NK-92 (cell line): ENCODE measurements at regions not wholly inside any gene's neighbourhood (a gene's known extent, or its start where the extent isn't known, plus 50 kb on each side); places are given as distances from the start of the nearest gene placed in this dataset.
"Not testable (repeated sequence)": the region's sequence is repeated elsewhere in the genome, so short reads cannot be mapped to it uniquely, and the experiment has no call there.

ENCODE experiments used
- DNase-seq: peaks from one replicate; lab custom pipeline; 2025; ENCODE audit not compliant: unreplicated experiment; lab: John Stamatoyannopoulos, UW

GRCh38 chr15:39016706-39017105 lies 452.1 kb upstream of the RASGRP1 start:
- DNase-seq = no peak

GRCh38 chr15:39018966-39019365 lies 454.4 kb upstream of the RASGRP1 start:
- DNase-seq = no peak

GRCh38 chr15:39021341-39021740 lies 456.7 kb upstream of the RASGRP1 start:
- DNase-seq = no peak

GRCh38 chr15:39022532-39023305 lies 458.1 kb upstream of the RASGRP1 start:
- no peak for DNase-seq

- no peak for DNase-seq
Observed at GRCh38 chr15:39025321-39025720, 460.7 kb upstream of the RASGRP1 start.

- DNase-seq = no peak
Observed at GRCh38 chr15:39025881-39026280, 461.3 kb upstream of the RASGRP1 start.

GRCh38 chr15:39028069-39028468 lies 463.5 kb upstream of the RASGRP1 start:
- DNase-seq = no peak

GRCh38 chr15:39029741-39030140 lies 465.1 kb upstream of the RASGRP1 start:
- DNase-seq = no peak

- no peak for DNase-seq
Observed at GRCh38 chr15:39030291-39031070, 465.9 kb upstream of the RASGRP1 start.

GRCh38 chr15:39031596-39031995 lies 467.0 kb upstream of the RASGRP1 start:
- no peak for DNase-seq

- no peak for DNase-seq
Observed at GRCh38 chr15:39034816-39035215, 470.2 kb upstream of the RASGRP1 start.

- not testable (repeated sequence) for DNase-seq
Observed at GRCh38 chr15:39037611-39038010, 473.0 kb upstream of the RASGRP1 start.

GRCh38 chr15:39040861-39041260 lies 476.2 kb upstream of the RASGRP1 start:
- DNase-seq = no peak

GRCh38 chr15:39041979-39042495 lies 477.4 kb upstream of the RASGRP1 start:
- no peak for DNase-seq

GRCh38 chr15:39051626-39052322 lies 487.2 kb upstream of the RASGRP1 start:
- no peak for DNase-seq

- no peak for DNase-seq
Observed at GRCh38 chr15:39052323-39052705, 487.7 kb upstream of the RASGRP1 start.

- no peak for DNase-seq
Observed at GRCh38 chr15:39053480-39053879, 488.9 kb upstream of the RASGRP1 start.

GRCh38 chr15:39054128-39054732 lies 489.6 kb upstream of the RASGRP1 start:
- no peak for DNase-seq

- no peak for DNase-seq
Observed at GRCh38 chr15:39056357-39056756, 491.7 kb upstream of the RASGRP1 start.

GRCh38 chr15:39058351-39059131 lies 493.9 kb upstream of the RASGRP1 start:
- no peak for DNase-seq
